Stimulated activated CD8-positive, alpha-beta memory T cell treated with anti-CD3 and anti-CD28 coated beads, Interleukin-15, amount 100 ng/mL, for 48 hours (primary cell): ENCODE measurements at regions not wholly inside any gene's neighbourhood (a gene's known extent, or its start where the extent isn't known, plus 50 kb on each side); places are given as distances from the start of the nearest gene placed in this dataset.
"Not testable (repeated sequence)": the region's sequence is repeated elsewhere in the genome, so short reads cannot be mapped to it uniquely, and the experiment has no call there.

Experiments used
- DNase-seq, 2 donors: peaks; one replicate each; pipeline ENCODE4 v3.0.0-alpha.2; 2020; ENCODE audit warnings: low read depth in 2 of 2

DNA sequence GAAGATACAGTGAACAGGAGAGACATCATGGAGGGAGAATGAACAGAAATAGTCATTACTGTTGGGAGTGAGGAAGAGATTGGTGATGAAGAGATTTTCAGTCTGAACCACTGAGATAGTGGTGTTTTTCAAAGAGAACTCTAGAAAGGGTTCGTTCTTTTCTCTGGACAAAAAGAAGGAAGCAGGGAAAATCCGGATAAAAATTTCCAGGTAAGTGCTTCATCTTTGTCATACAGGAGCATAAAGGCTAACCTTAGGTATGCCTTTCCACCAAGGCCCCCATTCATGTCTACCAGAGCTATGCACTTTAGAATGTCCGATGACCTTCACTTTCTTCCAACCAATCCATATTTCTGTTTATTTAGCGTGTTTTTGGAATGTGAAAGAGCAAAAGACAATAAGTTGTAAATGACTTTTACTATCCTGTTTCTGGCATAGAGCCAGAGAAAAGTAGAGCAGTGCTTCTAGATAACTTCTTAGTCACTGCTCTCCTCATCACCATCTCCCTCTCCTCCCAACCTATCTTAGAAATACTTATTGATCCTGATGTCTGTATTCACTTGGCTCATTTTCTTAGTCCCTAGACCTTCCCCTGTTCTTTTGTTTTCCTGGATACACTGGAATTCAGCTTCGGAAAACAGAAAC, 116.5 kb downstream of the TTC6 start:
- no peak for DNase-seq

DNA sequence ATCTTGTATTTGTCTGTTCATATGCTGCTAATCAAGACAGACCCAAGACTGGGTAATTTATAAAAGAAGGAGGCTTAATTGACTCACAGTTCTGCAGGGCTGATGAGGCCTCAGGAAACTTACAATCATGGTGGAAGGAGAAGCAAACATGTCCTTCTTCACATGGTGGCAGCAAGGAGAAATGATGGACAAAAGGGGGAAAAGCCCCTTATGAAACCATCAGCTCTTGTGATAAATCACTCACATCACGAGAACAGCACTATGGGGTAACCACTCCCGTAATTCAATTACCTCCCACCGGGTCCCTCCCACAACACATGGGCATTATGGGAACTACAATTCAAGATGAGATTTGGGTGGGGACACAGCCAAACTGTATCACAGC, 117.0 kb downstream of the TTC6 start:
- not testable (repeated sequence) for DNase-seq

DNA sequence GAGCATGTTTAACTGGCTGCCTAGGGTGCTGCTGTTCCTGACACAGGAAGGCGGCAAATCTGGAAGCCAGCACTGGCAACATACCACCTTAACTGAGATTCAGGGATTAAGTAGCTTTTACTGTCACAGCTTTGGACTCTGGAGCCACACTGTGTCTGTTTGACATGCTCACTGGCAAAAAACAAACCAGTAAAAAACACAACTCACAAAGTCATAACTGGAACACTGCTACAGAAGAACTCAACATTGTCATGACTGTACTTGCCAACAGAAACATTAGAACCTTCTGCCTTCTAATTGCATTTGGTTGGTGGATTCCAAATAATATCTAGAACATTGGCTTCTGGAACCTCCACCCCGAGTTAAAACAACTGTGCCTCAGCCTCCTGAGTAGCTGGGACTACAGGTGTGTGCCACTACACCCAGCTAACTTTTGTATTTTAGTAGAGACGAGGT, 117.6 kb downstream of the TTC6 start:
- no peak for DNase-seq

DNA sequence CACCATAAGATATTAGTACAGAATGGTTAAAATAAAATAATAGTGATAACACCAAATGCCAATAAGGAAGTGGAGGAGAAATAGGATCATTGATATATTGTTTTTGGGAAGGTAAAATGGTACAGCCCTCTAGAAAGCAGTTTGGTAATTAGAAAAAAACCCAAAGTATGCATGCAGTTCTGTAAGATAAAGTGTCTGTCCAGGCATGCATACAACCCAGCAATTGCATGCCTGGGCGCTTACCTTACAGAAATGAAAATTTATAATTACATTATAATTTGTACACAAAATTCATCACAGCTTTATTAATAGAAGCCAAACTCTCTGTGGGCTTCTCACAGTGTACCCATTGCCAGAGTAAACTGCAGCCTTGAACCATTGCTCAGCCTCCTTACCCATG, 124.7 kb downstream of the TTC6 start:
- DNase-seq, result no peak

- DNase-seq, result no peak
Observed at GRCh38 chr14:37721976-37722659, 126.7 kb downstream of the TTC6 start.

- no peak for DNase-seq
Observed at GRCh38 chr14:37723515-37723914, 128.1 kb downstream of the TTC6 start.

GRCh38 chr14:37726708-37727107, 131.3 kb downstream of the TTC6 start:
- no peak for DNase-seq

DNA sequence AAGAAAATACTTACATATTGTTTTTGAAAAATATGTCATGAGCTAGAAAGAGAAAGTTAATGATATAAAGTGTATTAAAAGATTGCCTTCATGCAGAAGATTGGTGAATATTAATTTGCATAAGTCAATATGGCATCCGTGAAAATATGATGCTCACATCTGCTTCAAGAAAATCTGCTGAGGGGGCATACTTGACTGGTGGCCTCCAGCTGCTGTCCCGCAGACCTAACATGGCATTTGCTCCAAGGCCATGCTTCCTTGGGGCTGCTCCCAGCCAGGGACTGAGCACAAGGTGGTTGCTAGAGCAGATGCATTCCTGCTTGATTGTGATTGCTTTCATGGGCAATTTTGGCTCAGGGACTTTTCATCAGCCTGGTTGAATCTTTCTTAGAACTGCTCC, 133.8 kb downstream of the TTC6 start:
- DNase-seq, result no peak

DNA sequence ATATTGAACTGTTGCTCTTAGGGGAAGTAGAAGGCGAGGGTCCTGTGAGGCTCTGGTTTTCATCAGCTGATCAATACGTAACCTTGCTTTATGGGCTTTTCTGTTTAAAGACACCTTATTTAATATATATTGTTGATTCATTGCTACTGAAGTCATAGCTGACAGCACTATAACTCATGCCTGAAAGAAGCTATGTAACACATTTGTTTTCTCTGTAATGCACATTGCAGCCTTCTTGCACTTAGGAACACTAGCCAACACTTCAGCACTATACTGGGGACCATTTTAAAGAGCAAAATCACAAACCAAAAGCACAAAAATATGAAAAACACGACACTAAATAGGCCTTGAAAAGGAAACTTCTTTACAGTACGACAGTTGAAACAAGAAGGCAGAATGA, 135.7 kb downstream of the TTC6 start:
- no peak for DNase-seq

- no peak for DNase-seq
Observed at GRCh38 chr14:37745657-37746056, 150.2 kb downstream of the TTC6 start.

DNA sequence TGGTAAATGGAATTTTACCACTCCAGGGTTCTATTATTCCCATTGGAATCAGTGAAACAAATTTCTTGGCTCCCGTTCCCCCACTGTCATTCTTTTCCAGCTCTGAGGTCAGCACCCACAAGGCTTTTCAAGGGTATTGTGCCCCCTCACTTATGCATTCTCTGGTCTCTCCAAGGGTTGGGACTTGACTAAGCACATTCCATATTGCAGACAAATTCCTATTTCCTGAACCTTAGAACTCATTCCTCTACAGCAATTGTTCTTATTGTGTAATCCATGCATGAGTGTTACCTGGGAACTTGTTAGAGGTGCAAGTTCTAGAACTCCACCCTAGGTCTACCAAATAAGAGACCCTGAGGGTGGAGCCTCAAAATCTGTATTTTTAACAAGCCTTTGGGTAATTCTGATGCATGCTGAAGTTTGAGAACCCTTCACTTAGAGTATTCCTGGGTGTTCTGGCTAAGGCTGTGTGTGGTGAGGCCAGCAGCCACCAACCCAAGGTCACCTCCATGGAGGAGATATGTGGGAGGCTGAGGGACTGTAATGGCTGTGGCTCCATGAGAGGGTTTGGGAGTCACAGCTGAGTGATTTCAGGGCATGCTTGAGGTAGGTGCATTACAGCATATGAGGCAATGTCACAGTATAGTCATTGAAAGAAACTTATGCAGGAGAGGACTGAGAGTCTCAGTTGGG, 150.9 kb downstream of the TTC6 start:
- DNase-seq, result no peak

GRCh38 chr14:37753459-37753858, 158.0 kb downstream of the TTC6 start:
- DNase-seq, result no peak

DNA sequence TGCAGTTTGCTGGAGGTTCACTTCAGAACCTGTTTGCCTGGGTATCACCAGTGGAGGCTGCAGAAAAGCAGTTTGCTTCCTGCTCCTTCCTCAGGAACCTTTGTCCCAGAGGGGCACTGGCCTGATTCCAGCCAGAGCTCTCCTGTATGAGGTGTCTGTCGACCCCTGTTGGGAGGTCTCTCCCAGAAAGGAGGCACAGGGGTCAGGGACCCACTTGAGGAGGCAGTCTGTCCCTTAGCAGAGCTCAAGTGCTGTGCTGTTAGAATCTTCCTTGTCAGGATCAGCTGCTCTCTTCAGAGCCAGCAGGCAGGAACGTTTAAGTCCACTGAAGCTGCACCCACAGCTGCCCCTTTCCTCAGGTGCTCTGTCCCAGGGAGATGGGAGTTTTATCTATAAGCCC, 164.8 kb downstream of the TTC6 start:
- DNase-seq, result not testable (repeated sequence)

- no peak for DNase-seq
Observed at GRCh38 chr14:37763266-37763665, 167.8 kb downstream of the TTC6 start.

GRCh38 chr14:37772283-37772682, 176.9 kb downstream of the TTC6 start:
- not testable (repeated sequence) for DNase-seq

GRCh38 chr14:37776791-37777499, 181.5 kb downstream of the TTC6 start:
- no peak for DNase-seq

GRCh38 chr14:37778135-37778943, 182.9 kb downstream of the TTC6 start:
- no peak for DNase-seq

DNA sequence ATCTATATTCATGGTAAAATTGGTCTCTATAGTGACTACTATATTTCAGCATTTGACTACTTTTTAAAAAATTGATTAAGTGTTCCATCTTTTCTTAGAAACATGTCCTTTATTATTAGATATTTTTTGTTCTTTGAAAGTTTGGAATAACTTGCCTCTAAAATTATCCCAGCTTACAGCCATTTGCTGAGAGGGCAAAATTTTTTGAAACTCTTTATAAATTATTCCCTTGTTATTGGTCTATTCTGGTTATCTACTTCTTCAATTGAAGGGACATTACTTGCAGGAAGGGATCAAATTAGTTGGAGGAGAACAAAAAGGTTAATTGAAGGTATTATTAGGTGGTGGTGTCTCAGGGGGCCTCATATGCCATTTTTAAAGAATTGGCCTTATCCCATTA, 184.1 kb downstream of the TTC6 start:
- DNase-seq, result no peak

DNA sequence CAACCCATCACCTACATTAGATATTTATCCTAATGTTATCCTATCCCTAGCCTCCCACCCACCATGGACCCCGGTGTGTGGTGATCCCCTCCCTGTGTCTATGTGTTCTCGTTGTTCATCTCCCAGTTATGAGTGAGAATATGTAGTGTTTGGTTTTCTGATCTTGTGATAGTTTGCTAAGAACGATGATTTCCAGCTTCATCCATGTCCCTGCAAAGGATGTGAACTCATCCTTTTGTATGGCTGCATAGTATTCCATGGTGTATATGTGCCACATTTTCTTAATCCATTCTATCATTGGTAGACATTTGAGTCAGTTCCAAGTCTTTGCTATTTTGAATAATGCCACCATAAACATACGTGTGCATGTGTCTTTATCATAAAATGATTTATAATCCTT, 185.3 kb downstream of the TTC6 start:
- not testable (repeated sequence) for DNase-seq

DNA sequence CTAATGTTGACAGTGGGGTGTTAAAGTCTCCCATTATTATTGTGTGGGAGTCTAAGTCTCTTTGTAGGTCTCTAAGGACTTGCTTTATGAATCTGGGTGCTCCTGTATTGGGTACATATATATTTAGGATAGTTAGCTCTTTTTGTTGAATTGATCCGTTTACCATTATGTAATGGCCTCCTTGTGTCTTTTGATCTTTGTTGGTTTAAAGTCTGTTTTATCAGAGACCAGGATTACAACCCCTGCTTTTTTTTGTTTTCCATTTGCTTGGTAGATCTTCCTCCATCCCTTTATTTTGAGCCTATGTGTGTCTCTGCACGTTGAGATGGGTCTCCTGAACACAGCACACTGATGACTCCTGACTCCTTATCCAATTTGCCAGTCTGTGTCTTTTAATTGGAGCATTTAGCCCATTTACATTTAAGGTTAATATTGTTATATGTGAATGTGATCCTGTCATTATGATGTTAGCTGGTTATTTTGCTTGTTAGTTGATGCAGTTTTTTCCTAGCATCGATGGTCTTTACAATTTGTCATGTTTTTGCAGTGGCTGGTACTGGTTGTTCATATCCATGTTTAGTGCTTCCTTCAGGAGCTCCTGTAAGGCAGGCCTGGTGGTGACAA, 188.9 kb downstream of the TTC6 start:
- DNase-seq, result not testable (repeated sequence)

- not testable (repeated sequence) for DNase-seq
Observed at GRCh38 chr14:37784827-37785223, 189.4 kb downstream of the TTC6 start.
